GF-D8 (cell line): ENCODE measurements at regions not wholly inside any gene's neighbourhood (a gene's known extent, or its start where the extent isn't known, plus 50 kb on each side); places are given as distances from the start of the nearest gene placed in this dataset.
"Not testable (repeated sequence)": the region's sequence is repeated elsewhere in the genome, so short reads cannot be mapped to it uniquely, and the experiment has no call there.

ENCODE experiments used
- DNase-seq: peaks from one replicate; lab custom pipeline; 2025; lab: John Stamatoyannopoulos, UW

- DNase-seq, result no peak
Measured at GRCh38 chr6:150456466-150456865, 87.7 kb downstream of the IYD start.

GRCh38 chr6:150456902-150457643 is 88.3 kb downstream of the IYD start:
- no peak for DNase-seq

GRCh38 chr6:150458579-150458978 is 89.8 kb downstream of the IYD start:
- no peak for DNase-seq

- DNase-seq, result no peak
Measured at GRCh38 chr6:150463852-150464251, 95.0 kb downstream of the IYD start.

GRCh38 chr6:150464966-150465365 is 96.2 kb downstream of the IYD start:
- DNase-seq, result no peak

GRCh38 chr6:150465610-150466009 is 96.8 kb downstream of the IYD start:
- DNase-seq, result no peak

- DNase-seq, result no peak
Measured at GRCh38 chr6:150466196-150466595, 97.4 kb downstream of the IYD start.

- no peak for DNase-seq
Measured at GRCh38 chr6:150470131-150470530, 101.3 kb downstream of the IYD start.

- no peak for DNase-seq
Measured at GRCh38 chr6:150470960-150471665, 102.3 kb downstream of the IYD start.

- DNase-seq, result no peak
Measured at GRCh38 chr6:150478656-150479545, 110.1 kb downstream of the IYD start.

- no peak for DNase-seq
Measured at GRCh38 chr6:150482883-150483409, 114.1 kb downstream of the IYD start.

GRCh38 chr6:150485161-150485958 is 114.3 kb upstream of the PLEKHG1 start:
- no peak for DNase-seq

- DNase-seq, result no peak
Measured at GRCh38 chr6:150486048-150486447, 113.6 kb upstream of the PLEKHG1 start.

- DNase-seq, result no peak
Measured at GRCh38 chr6:150490586-150490985, 109.1 kb upstream of the PLEKHG1 start.

GRCh38 chr6:150491131-150491810 is 108.4 kb upstream of the PLEKHG1 start:
- DNase-seq, result no peak

GRCh38 chr6:150491811-150492172 is 107.9 kb upstream of the PLEKHG1 start:
- no peak for DNase-seq

- no peak for DNase-seq
Measured at GRCh38 chr6:150492507-150492906, 107.2 kb upstream of the PLEKHG1 start.

GRCh38 chr6:150492941-150493340 is 106.7 kb upstream of the PLEKHG1 start:
- no peak for DNase-seq

GRCh38 chr6:150493552-150493951 is 106.1 kb upstream of the PLEKHG1 start:
- not testable (repeated sequence) for DNase-seq

GRCh38 chr6:150494241-150494640 is 105.4 kb upstream of the PLEKHG1 start:
- no peak for DNase-seq

GRCh38 chr6:150495126-150495525 is 104.6 kb upstream of the PLEKHG1 start:
- DNase-seq, result no peak
